ENCODE measurements at regions not wholly inside any gene's neighbourhood (a gene's known extent, or its start where the extent isn't known, plus 50 kb on each side); places are given as distances from the start of the nearest gene placed in this dataset.

- TF ChIP-seq CTCF (IDR thresholded peaks at IDR 0.05) (no peak), POLR2AphosphoS5 (IDR thresholded peaks at IDR 0.05) (no peak)
These were observed 420.1 kb downstream of the FUT8 start for GRCh38 chr14:65832431-65833266.
